ENCODE measurements at regions not wholly inside any gene's neighbourhood (a gene's known extent, or its start where the extent isn't known, plus 50 kb on each side); places are given as distances from the start of the nearest gene placed in this dataset.

DNA sequence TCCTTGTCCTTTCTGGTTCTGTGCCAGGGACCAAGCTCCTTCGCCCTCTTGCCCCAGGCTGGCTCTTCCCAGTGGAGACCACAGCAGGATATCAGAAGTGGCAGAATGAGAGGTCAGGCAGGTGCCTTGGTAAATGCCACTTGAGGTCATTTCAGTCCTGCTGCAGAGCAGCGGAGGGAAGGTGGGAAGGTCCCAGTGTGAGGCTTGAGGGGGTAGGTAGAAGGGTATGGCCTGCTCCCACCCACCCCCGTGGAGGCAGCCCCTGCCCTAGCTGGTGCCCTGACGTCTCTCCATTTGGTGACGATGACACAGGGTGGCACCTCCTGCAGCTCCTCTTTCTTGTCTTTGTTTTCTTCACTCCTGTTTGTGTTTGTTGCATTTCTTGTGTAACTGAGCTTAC lies 538.8 kb downstream of the TCERG1L start:
- H3K27ac ChIP-seq: no peak overlapping the region
- peaks cover 0 to 54% (median 34%) of the 10 kb centered on the region in 7 donors for H3K27me3 ChIP-seq
- 64 to 69% methylated on average over 5 of the region's 5 CpGs for WGBS, 2 donors
- intact Hi-C loops (cut with DNase I): no loop called here
- no peaks in the 10 kb centered on the region for H3K4me1 ChIP-seq
- no peak for DNase-seq
- no peak for TF ChIP-seq CTCF (IDR thresholded peaks at IDR 0.05)
- H3K9me3 ChIP-seq: peaks cover 0 to 15% (median 0%) of the 10 kb centered on the region in 11 donors
- H3K36me3 ChIP-seq: no peaks in the 10 kb centered on the region
- no peak for ATAC-seq
- no peak overlapping the region for H3K4me3 ChIP-seq

DNA sequence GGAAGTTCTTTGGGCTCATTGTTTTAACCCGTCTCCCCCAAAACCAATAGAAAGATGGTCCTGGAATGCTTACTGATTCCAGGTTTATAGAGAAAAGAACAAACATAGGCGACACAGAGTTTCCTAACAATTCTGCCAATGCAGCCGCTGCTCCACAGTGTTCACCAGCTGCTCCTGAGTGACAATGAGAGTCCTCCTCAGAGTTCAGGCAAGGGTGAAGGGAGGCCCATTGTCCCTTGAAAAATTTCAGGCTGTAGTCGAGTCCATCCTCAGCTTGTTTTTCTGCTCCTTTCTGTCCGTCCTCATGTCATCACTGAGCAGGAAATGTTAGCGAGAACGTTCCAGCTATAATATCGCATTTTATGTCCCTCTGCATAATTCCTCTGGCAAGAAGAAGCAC lies 537.6 kb downstream of the TCERG1L start:
- intact Hi-C loops (cut with DNase I): no loop called here
- TF ChIP-seq CTCF (IDR thresholded peaks at IDR 0.05): no peak
- Histone ChIP-seq H3K4me3 (no peak overlapping the region), H3K36me3 (no peaks in the 10 kb centered on the region), H3K27me3 (peaks cover 0 to 55% (median 34%) of the 10 kb centered on the region in 7 donors), H3K9me3 (peaks cover 0 to 3% (median 0%) of the 10 kb centered on the region in 11 donors), H3K27ac (no peak overlapping the region), H3K4me1 (no peaks in the 10 kb centered on the region)
- 55 to 61% methylated on average over 8 of the region's 8 CpGs for WGBS, 2 donors
- ATAC-seq: no peak
- DNase-seq: no peak

- H3K27me3 ChIP-seq: peaks cover 0 to 50% (median 39%) of the 10 kb centered on the region in 7 donors
- H3K4me3 ChIP-seq: no peak overlapping the region
- WGBS, 2 donors: 81 to 86% methylated on average over 6 of the region's 6 CpGs
- ATAC-seq (no peak), DNase-seq (no peak)
- no peak for TF ChIP-seq CTCF (IDR thresholded peaks at IDR 0.05)
- no peaks in the 10 kb centered on the region for H3K4me1 ChIP-seq
- intact Hi-C loops (cut with DNase I): no loop called here
- no peaks in the 10 kb centered on the region for H3K9me3 ChIP-seq
- no peaks in the 10 kb centered on the region for H3K36me3 ChIP-seq
- no peak overlapping the region for H3K27ac ChIP-seq
These were observed 536.6 kb downstream of the TCERG1L start for GRCh38 chr10:130774871-130775270.

DNA sequence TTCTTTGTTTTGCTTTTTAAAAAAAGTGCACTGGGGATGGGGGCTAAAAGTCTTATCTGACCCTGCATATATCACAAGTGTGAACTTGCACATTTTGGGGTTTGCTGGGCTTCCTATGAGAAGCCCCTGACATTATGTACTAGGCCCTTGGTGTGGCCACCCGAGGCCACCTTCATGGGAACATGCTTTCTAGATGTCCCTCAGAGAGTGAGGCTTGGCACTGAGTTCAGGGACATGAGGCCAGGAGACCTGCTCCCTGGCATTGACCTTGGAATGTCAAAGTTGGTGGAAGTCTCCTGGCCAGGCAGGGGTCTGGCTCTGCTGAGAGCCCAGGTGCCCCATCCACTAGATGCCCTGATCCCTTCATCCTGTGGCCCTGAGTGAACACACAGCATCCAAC lies 536.2 kb downstream of the TCERG1L start:
- peaks cover 0 to 46% (median 39%) of the 10 kb centered on the region in 7 donors for H3K27me3 ChIP-seq
- ATAC-seq (no peak), DNase-seq (no peak)
- no peaks in the 10 kb centered on the region for H3K4me1 ChIP-seq
- TF ChIP-seq CTCF (IDR thresholded peaks at IDR 0.05): no peak
- H3K9me3 ChIP-seq: no peaks in the 10 kb centered on the region
- H3K4me3 ChIP-seq: no peak overlapping the region
- no peak overlapping the region for H3K27ac ChIP-seq
- no peaks in the 10 kb centered on the region for H3K36me3 ChIP-seq
- WGBS, 2 donors: 63 to 90% methylated on average over 1 of the region's 1 CpG
- intact Hi-C loops (cut with DNase I): no loop called here
